ENCODE measurements at regions not wholly inside any gene's neighbourhood (a gene's known extent, or its start where the extent isn't known, plus 50 kb on each side); places are given as distances from the start of the nearest gene placed in this dataset.

GRCh38 chrX:95350774-95351488 lies 1333.7 kb upstream of the DIAPH2 start:
- TF ChIP-seq MAFK (IDR thresholded peaks at IDR 0.05; ENCODE audit: partially characterized antibody) (no peak), BHLHE40 (IDR thresholded peaks at IDR 0.05; ENCODE audit: low read depth, low read length) (no peak), CHD2 (IDR thresholded peaks at IDR 0.05; ENCODE audit: low read length, partially characterized antibody) (no peak), FOSL2 (IDR thresholded peaks at IDR 0.05) (no peak), FOSL2 (CRISPR knock-in tag; IDR thresholded peaks at IDR 0.05) (no peak)
